ENCODE measurements at regions not wholly inside any gene's neighbourhood (a gene's known extent, or its start where the extent isn't known, plus 50 kb on each side); places are given as distances from the start of the nearest gene placed in this dataset.

DNA sequence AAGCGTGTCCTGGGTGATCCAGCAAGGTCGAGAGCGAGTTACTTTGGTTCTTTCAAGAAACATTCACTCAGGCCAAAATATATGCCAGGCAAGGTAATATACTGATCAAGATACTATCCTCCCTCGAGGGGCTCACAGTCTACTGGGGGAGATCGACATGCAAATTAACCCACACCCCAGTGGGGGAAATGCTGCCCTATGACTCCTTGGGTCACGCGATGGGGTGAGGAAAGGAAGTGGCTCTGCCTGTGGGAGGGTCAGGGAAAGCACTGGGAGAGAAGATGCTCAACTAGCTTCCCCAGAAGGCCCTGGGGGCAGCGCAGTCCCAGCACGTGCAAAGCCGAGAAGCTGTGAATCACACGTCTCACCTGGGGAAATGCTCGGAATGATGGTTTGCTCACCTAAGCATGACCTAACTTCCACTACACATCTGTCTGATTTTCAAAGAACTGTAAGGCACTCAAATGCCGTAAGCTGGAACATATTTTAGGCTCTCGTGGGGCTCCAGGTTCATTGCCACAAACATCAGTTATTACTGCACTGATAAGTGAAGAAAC is 130.7 kb downstream of the RCN1 start:
- Histone ChIP-seq H3K4me3 (no peak overlapping the region), H3K36me3 (no peaks in the 10 kb centered on the region)

DNA sequence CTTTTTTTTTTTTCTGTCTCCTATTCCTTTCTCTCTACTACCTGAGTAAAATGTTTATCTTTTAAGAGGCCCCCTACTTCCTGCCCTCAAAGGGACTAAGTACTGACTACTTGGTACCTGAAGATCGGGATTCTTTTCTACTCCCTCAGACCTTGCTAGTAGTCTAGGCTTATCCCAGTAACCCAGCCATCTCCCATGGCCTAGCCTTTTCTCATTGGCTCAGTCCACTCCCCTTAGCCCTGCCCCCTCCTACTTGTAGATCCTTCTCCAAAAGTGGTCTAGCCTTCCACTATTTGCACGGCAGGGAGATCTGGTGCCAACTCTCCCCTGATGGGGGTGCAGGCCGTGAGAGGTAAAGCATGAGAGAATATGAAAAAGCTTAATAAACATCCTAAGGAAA is 133.7 kb downstream of the RCN1 start:
- peaks cover 3% of the 10 kb centered on the region for H3K27me3 ChIP-seq (replicated peaks)
- no peak overlapping the region for H3K27ac ChIP-seq
- no peaks in the 10 kb centered on the region for H3K4me1 ChIP-seq (replicated peaks)
- no peak for DNase-seq (ENCODE audit: low read depth in 1 of 2, low spot score in 2 of 2)
- H3K36me3 ChIP-seq = no peaks in the 10 kb centered on the region
- H3K9me3 ChIP-seq (replicated peaks) = no peaks in the 10 kb centered on the region
- H3K4me3 ChIP-seq = no peak overlapping the region

More for the DNA sequence above, 130.7 kb downstream of the RCN1 start:
- Histone ChIP-seq H3K4me1 (replicated peaks) (no peaks in the 10 kb centered on the region), H3K27me3 (replicated peaks) (peaks cover 3% of the 10 kb centered on the region), H3K27ac (no peak overlapping the region), H3K9me3 (replicated peaks) (no peaks in the 10 kb centered on the region)
- DNase-seq (ENCODE audit: low read depth in 1 of 2, low spot score in 2 of 2) = no peak

DNA sequence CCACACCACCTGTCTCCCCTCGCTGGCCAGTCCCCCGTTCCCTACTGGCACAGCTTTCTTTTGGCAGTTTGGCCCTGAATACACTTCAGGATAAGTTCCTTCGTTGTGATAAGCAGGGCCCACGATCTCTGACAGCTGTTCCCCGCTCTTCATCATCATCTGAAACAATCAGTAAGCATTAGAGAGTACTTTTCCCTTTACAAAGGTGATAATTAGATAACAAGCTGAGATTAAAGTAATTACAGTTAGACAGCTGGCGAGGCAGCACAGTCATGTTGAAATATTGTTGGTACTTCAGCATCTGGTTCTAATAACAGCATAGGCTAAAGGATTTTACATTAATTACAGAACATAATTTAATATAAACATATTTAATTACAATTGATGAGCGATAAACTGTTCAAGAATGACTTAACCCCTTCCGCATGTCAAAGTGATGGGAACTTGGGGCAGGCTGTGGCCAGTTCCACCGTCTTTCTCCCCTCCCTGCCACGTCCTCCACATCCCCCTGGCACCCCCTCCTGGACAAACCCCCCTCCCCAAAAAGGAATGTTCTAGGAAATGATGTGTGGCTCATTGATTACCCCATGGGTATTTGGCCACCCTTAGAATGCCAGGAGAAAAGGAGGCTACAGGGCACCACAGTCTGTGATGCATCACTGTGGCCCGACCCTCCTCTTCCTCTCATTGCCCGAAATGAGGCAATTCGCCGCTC is 134.9 kb downstream of the RCN1 start:
- Histone ChIP-seq H3K27me3 (replicated peaks) (peaks cover 3% of the 10 kb centered on the region), H3K27ac (no peak overlapping the region), H3K4me3 (no peak overlapping the region), H3K4me1 (replicated peaks) (no peaks in the 10 kb centered on the region), H3K36me3 (no peaks in the 10 kb centered on the region), H3K9me3 (replicated peaks) (no peaks in the 10 kb centered on the region)
- no peak for DNase-seq (ENCODE audit: low read depth in 1 of 2, low spot score in 2 of 2)

DNA sequence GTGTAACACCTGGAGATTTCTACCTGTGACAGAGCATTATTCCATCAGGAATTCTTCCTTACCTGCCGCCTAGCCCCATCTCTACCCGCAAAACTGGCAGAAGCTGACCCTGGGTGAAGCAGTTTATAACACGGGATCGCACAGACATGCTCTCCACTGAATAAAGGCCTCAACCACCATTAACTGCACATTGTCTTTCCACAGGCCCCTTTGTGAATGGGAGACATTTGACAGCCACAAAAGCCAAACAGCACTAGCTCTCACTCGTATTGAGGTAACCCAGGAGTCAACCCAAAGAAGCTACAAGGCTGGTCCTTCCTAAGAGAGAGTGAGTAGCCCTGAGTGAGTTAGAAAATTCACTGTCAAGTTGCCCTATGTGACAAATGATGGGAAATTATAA is 135.6 kb downstream of the RCN1 start:
- no peaks in the 10 kb centered on the region for H3K36me3 ChIP-seq
- H3K27ac ChIP-seq = no peak overlapping the region
- H3K27me3 ChIP-seq (replicated peaks) = peaks cover 3% of the 10 kb centered on the region
- no peak for DNase-seq (ENCODE audit: low read depth in 1 of 2, low spot score in 2 of 2)
- no peak overlapping the region for H3K4me3 ChIP-seq
- H3K4me1 ChIP-seq (replicated peaks) = no peaks in the 10 kb centered on the region
- no peaks in the 10 kb centered on the region for H3K9me3 ChIP-seq (replicated peaks)

GRCh38 chr11:32229576-32230240 is 138.8 kb downstream of the RCN1 start:
- Histone ChIP-seq H3K4me3 (no peak overlapping the region), H3K27me3 (replicated peaks) (peaks cover 3% of the 10 kb centered on the region), H3K27ac (no peak overlapping the region), H3K36me3 (no peaks in the 10 kb centered on the region), H3K4me1 (replicated peaks) (no peaks in the 10 kb centered on the region), H3K9me3 (replicated peaks) (no peaks in the 10 kb centered on the region)
- DNase-seq (ENCODE audit: low read depth in 1 of 2, low spot score in 2 of 2) = no peak

GRCh38 chr11:32231909-32232493 is 141.1 kb downstream of the RCN1 start:
- no peak overlapping the region for H3K27ac ChIP-seq
- peaks cover 3% of the 10 kb centered on the region; the same call in 1 of the 2 replicates for H3K27me3 ChIP-seq (replicated peaks)
- no peaks in the 10 kb centered on the region for H3K4me1 ChIP-seq (replicated peaks)
- DNase-seq (ENCODE audit: low read depth in 1 of 2, low spot score in 2 of 2) = no peak
- no peak overlapping the region for H3K4me3 ChIP-seq
- no peaks in the 10 kb centered on the region for H3K36me3 ChIP-seq
- no peaks in the 10 kb centered on the region for H3K9me3 ChIP-seq (replicated peaks)

GRCh38 chr11:32232516-32232915 is 141.6 kb downstream of the RCN1 start:
- Histone ChIP-seq H3K4me3 (no peak overlapping the region), H3K4me1 (replicated peaks) (no peaks in the 10 kb centered on the region), H3K27me3 (replicated peaks) (peaks cover 3% of the 10 kb centered on the region; the same call in 1 of the 2 replicates), H3K36me3 (no peaks in the 10 kb centered on the region), H3K27ac (no peak overlapping the region), H3K9me3 (replicated peaks) (no peaks in the 10 kb centered on the region)
- DNase-seq (ENCODE audit: low read depth in 1 of 2, low spot score in 2 of 2) = no peak

DNA sequence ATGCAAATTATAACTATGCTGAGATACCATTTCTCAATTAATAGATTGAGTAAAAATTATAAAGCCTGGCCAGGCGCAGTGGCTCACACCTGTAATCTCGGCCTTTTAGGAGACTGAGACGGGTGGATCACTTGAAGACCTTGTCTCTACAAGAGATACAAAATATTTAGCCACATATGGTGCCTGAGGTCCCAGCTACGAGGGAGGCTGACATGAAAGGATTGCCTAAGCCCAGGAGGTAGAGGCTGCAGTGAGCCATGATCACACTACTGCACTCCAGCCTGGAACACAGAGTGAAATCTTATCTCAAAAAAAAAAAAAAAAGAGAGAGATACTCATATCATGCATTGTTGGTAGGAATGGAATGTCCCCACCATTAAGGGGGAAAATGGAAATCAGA is 142.4 kb downstream of the RCN1 start:
- no peak overlapping the region for H3K4me3 ChIP-seq
- no peak for DNase-seq (ENCODE audit: low read depth in 1 of 2, low spot score in 2 of 2)
- H3K9me3 ChIP-seq (replicated peaks) = no peaks in the 10 kb centered on the region
- no peak overlapping the region for H3K27ac ChIP-seq
- H3K36me3 ChIP-seq = no peaks in the 10 kb centered on the region
- H3K27me3 ChIP-seq (replicated peaks) = peaks cover 3% of the 10 kb centered on the region; the same call in 1 of the 2 replicates
- no peaks in the 10 kb centered on the region for H3K4me1 ChIP-seq (replicated peaks)

DNA sequence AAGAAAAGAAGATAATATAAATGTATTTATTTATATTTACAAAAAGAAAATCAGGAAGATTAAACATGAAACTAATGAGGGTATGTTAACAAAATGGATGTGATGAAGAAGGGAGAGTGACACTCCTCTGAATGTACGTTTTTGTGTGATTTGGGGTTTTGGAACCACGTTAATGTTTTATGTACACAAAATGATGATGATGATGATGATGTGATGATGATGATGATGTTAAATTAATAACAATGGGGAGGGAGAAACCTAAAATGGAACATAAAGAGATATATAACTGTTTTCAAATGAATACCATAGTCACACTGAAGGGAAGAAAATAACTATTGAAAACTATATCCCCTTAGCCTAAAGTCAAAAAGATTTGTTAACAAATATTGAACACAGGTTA is 143.1 kb downstream of the RCN1 start:
- H3K4me3 ChIP-seq = no peak overlapping the region
- DNase-seq (ENCODE audit: low read depth in 1 of 2, low spot score in 2 of 2) = no peak
- H3K27ac ChIP-seq = no peak overlapping the region
- peaks cover 3% of the 10 kb centered on the region; the same call in 1 of the 2 replicates for H3K27me3 ChIP-seq (replicated peaks)
- no peaks in the 10 kb centered on the region for H3K9me3 ChIP-seq (replicated peaks)
- no peaks in the 10 kb centered on the region for H3K4me1 ChIP-seq (replicated peaks)
- no peaks in the 10 kb centered on the region for H3K36me3 ChIP-seq

- H3K9me3 ChIP-seq (replicated peaks) = no peaks in the 10 kb centered on the region
- no peak for DNase-seq (ENCODE audit: low read depth in 1 of 2, low spot score in 2 of 2)
Observed at GRCh38 chr11:32244453-32244852, 153.6 kb downstream of the RCN1 start.

DNA sequence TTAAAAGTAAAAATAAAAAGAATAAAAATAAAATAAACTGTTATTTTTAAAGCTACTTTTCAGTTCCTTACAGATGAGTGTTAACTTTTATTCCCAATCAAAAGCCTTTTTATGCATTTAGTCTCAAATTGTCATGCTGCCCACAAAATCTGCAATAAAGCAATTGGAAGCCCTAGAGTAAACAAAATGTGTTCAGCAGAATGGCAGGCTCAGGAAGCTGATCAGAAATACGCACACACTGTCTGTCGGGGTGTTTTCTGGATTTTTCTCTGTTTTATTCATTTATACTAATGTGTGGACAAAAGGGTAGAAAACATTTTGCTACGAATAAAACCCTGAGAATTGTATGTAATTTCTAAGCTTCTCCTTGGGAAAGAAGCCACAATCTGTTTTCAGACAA is 162.8 kb downstream of the RCN1 start:
- H3K27me3 ChIP-seq (replicated peaks) = no peaks in the 10 kb centered on the region
- no peak for DNase-seq (ENCODE audit: low read depth in 1 of 2, low spot score in 2 of 2)
- H3K9me3 ChIP-seq (replicated peaks) = no peaks in the 10 kb centered on the region
- H3K36me3 ChIP-seq = no peaks in the 10 kb centered on the region
- no peak overlapping the region for H3K4me3 ChIP-seq
- H3K4me1 ChIP-seq (replicated peaks) = no peaks in the 10 kb centered on the region
- H3K27ac ChIP-seq = no peak overlapping the region

More at GRCh38 chr11:32244453-32244852, 153.6 kb downstream of the RCN1 start:
- H3K27ac ChIP-seq = no peak overlapping the region
- H3K4me3 ChIP-seq = no peak overlapping the region
- H3K27me3 ChIP-seq (replicated peaks) = no peaks in the 10 kb centered on the region
- H3K4me1 ChIP-seq (replicated peaks) = no peaks in the 10 kb centered on the region
- H3K36me3 ChIP-seq = no peaks in the 10 kb centered on the region

DNA sequence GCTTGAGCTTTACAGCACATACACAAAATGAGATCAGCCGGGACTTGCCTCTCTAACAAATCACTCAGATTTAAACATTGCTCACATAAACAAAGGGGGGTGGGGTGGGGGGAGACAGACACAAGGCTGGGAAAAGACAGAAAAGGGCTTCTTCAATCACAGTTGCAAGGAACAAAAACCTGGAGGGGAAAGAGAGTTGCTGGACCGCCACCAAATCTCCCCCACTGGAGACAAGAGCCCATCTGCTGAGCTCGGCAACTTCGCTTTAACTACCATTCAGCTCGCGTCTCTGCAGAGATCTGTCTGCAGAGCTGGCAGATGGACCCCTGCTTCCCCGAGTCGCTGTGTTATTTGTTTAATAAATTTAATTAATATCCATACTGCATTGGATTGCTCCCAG is 165.0 kb downstream of the RCN1 start:
- Histone ChIP-seq H3K27ac (no peak overlapping the region), H3K27me3 (replicated peaks) (no peaks in the 10 kb centered on the region), H3K4me1 (replicated peaks) (no peaks in the 10 kb centered on the region), H3K9me3 (replicated peaks) (no peaks in the 10 kb centered on the region), H3K4me3 (no peak overlapping the region), H3K36me3 (no peaks in the 10 kb centered on the region)
- DNase-seq (ENCODE audit: low read depth in 1 of 2, low spot score in 2 of 2) = no peak

- no peaks in the 10 kb centered on the region for H3K36me3 ChIP-seq
- no peaks in the 10 kb centered on the region for H3K27me3 ChIP-seq (replicated peaks)
- H3K4me1 ChIP-seq (replicated peaks) = no peaks in the 10 kb centered on the region
- no peak overlapping the region for H3K27ac ChIP-seq
- H3K9me3 ChIP-seq (replicated peaks) = no peaks in the 10 kb centered on the region
- no peak for DNase-seq (ENCODE audit: low read depth in 1 of 2, low spot score in 2 of 2)
- H3K4me3 ChIP-seq = no peak overlapping the region
Observed at GRCh38 chr11:32256466-32256865, 165.6 kb downstream of the RCN1 start.

DNA sequence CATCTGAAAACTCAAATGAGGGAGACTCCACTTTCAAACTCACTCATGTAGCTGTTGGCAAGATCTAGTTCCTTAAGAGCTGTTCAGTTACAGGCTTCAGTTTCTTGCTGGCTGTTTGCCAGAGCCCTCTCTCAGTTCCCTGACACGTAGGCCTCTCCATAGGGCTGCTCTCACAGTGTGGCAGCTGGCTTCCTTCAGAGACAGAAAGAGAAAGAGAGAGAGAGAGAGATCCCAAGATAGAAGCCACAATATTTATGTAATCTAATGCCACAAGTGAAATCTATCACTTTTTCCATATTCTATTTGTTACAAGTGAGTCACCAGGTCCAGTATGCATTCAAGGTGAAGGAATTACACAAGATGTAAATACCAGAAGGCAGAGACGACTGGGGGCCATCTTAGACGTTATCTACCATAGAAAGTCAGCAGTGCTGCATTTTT is 168.8 kb downstream of the RCN1 start:
- Histone ChIP-seq H3K9me3 (replicated peaks) (no peaks in the 10 kb centered on the region), H3K36me3 (no peaks in the 10 kb centered on the region), H3K4me1 (replicated peaks) (no peaks in the 10 kb centered on the region), H3K27ac (no peak overlapping the region), H3K27me3 (replicated peaks) (no peaks in the 10 kb centered on the region), H3K4me3 (no peak overlapping the region)
- no peak for DNase-seq (ENCODE audit: low read depth in 1 of 2, low spot score in 2 of 2)
